ENCODE measurements at regions not wholly inside any gene's neighbourhood (a gene's known extent, or its start where the extent isn't known, plus 50 kb on each side); places are given as distances from the start of the nearest gene placed in this dataset.

DNA sequence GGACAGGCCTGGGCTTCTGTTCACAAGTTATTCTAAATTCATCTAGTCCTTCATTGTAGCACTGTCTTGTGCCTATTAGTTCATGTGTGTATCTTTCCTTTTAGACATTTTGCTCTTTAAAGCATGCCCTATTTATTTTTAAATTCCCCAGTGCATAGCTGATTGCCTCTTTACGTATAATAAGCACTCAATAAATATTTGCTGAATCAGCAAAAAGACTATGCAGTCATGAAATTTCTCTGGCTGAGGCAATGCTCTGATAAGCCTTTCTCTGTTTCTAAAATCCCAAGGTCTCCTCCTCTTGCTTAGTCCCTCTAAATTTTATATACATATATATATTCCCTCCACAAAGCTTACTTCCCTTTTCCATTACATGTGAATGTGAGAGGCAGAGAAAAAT lies 315.9 kb upstream of the PCSK5 start:
- TF ChIP-seq, protein P1, sequence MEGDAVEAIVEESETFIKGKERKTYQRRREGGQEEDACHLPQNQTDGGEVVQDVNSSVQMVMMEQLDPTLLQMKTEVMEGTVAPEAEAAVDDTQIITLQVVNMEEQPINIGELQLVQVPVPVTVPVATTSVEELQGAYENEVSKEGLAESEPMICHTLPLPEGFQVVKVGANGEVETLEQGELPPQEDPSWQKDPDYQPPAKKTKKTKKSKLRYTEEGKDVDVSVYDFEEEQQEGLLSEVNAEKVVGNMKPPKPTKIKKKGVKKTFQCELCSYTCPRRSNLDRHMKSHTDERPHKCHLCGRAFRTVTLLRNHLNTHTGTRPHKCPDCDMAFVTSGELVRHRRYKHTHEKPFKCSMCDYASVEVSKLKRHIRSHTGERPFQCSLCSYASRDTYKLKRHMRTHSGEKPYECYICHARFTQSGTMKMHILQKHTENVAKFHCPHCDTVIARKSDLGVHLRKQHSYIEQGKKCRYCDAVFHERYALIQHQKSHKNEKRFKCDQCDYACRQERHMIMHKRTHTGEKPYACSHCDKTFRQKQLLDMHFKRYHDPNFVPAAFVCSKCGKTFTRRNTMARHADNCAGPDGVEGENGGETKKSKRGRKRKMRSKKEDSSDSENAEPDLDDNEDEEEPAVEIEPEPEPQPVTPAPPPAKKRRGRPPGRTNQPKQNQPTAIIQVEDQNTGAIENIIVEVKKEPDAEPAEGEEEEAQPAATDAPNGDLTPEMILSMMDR (IDR thresholded peaks at IDR 0.05; ENCODE audit: control insufficient read depth, insufficient read depth, low read depth, low read length, missing control alignments) = no peak
- no peak overlapping the region for H3K4me3 ChIP-seq (ENCODE audit: control insufficient read depth, low read depth, low read length)
- no peak for DNase-seq (ENCODE audit: low read depth)

DNA sequence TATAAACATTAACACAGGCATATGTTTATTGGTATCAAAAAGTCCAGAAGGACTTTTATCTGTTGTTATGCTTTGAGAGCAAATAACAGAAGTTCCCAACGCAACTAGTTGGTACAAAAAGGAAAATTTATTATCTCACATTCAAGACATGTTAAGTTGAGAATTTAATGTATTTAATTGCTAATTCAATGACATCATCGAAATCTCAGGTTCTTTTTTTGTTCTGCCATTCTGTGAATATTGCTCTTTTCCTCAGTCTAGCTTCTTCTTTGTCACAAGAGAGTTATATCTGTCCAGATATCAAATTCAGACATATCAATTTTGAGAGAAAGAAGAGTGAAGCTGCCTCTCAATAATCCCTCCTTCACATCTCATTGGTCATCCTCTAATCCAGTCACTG lies 307.6 kb upstream of the PCSK5 start:
- TF ChIP-seq, protein P1 (IDR thresholded peaks at IDR 0.05; ENCODE audit: control insufficient read depth, insufficient read depth, low read depth, low read length, missing control alignments) = no peak
- no peak overlapping the region for H3K4me3 ChIP-seq (ENCODE audit: control insufficient read depth, low read depth, low read length)
- DNase-seq (ENCODE audit: low read depth) = no peak

DNA sequence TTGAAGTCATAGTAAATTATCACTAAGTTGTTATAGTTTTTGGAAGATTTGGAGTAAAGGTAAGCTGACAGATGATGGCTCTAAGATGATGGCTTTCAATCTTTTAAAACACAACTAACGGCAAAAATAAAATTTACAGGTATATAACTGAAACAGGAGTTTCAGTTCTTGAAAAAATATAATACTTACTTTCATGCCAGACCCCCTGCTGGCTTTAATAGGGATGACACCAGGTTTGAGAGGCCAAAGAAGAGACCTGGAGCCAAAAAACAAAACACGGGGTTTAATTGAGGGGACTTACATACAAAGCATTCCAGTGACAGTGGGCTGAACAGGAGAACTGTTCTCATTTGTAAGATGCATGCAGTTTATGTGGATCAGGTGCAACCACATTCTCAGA lies 301.7 kb upstream of the PCSK5 start:
- H3K4me3 ChIP-seq (ENCODE audit: control insufficient read depth, low read depth, low read length) = no peak overlapping the region
- no peak for DNase-seq (ENCODE audit: low read depth)
- TF ChIP-seq, protein P1 (IDR thresholded peaks at IDR 0.05; ENCODE audit: control insufficient read depth, insufficient read depth, low read depth, low read length, missing control alignments) = no peak

DNA sequence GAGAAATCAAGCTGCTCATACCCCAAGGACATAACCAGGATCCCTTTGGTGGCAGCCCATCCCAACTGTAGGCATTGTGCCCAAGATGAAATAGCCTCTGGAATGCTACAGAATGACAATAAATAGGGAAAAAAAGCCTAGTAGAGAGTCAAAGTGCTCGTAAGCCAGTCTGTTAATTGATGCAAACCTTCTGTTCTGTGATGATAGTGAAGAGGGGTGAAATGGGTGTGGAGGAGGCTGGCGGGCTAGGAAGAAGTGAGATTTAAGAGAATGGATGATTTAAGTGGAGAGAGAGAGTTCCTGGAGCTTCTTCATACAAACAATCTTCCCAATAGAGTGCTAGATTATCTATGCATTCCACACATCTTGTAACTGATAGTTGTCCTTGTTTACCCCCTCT lies 301.0 kb upstream of the PCSK5 start:
- TF ChIP-seq, protein P1 (IDR thresholded peaks at IDR 0.05; ENCODE audit: control insufficient read depth, insufficient read depth, low read depth, low read length, missing control alignments) = no peak

DNA sequence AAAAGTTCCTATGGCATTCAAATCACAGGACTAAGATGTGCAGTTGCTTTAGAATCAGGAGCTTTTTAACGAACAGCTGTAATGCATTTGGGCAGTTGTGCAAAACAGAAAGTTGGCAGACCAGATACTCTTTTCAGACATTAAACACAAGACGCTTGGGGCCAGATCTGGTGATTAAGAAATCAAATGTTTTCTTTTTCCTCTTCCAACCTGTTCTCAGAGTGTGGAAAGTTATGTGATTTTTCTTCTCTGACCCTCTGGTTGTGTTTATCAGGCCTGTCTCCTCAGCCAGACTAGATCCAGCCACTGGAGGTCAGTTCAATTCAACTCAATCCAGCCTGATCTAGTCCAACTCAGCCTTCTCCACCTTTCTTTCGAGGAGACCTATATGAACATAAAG lies 298.5 kb upstream of the PCSK5 start:
- no peak overlapping the region for H3K4me3 ChIP-seq (ENCODE audit: control insufficient read depth, low read depth, low read length)
- DNase-seq (ENCODE audit: low read depth) = no peak
- TF ChIP-seq, protein P1 (IDR thresholded peaks at IDR 0.05; ENCODE audit: control insufficient read depth, insufficient read depth, low read depth, low read length, missing control alignments) = no peak

More for the DNA sequence above, 301.0 kb upstream of the PCSK5 start:
- DNase-seq (ENCODE audit: low read depth) = no peak
- no peak overlapping the region for H3K4me3 ChIP-seq (ENCODE audit: control insufficient read depth, low read depth, low read length)

DNA sequence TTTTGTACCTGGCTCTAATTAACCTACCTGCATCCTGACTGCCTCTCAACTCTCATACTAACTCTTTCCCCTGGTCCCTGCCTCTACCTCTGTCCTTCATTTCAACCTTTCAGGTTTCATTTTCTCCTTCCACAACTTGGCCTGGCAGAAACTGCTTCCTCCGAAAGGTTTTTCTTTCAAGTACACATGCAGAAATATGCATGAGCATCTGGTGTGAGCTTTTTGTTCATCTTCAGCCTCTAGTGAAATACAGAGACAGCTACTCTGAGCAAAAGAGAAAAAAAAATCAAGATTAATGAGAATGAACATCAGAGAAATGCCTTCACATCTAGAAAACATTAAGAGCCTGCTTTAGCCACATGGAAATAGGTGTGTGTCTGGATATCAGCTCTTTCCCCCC lies 297.9 kb upstream of the PCSK5 start:
- H3K4me3 ChIP-seq (ENCODE audit: control insufficient read depth, low read depth, low read length) = no peak overlapping the region
- no peak for DNase-seq (ENCODE audit: low read depth)
- TF ChIP-seq, protein P1 (IDR thresholded peaks at IDR 0.05; ENCODE audit: control insufficient read depth, insufficient read depth, low read depth, low read length, missing control alignments) = no peak

DNA sequence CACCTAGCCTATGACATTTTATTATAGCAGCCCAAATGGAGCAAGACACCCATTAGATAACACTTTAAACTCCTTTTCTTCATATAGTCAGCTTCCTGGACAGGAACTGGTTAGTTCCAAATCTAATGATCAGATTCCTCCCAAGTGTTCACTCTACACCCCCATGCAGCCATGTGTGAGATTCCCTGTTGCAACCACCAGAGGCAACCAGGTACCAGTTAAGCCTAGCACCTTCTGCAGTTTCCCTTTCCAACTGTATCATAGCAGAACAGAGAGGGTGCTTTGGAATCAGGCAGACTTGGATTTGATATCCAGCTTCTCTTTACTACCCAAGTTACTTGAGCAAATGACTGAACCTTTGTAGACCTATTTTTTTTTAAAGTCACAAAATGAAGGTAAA lies 296.6 kb upstream of the PCSK5 start:
- no peak overlapping the region for H3K4me3 ChIP-seq (ENCODE audit: control insufficient read depth, low read depth, low read length)
- TF ChIP-seq, protein P1 (IDR thresholded peaks at IDR 0.05; ENCODE audit: control insufficient read depth, insufficient read depth, low read depth, low read length, missing control alignments) = no peak
- DNase-seq (ENCODE audit: low read depth) = no peak
